ENCODE measurements at regions not wholly inside any gene's neighbourhood (a gene's known extent, or its start where the extent isn't known, plus 50 kb on each side); places are given as distances from the start of the nearest gene placed in this dataset.

GRCh38 chr12:131350943-131351318 is 360.0 kb upstream of the SFSWAP start:
- TF ChIP-seq POLR2A (IDR thresholded peaks at IDR 0.05; ENCODE audit: low read length) (no peak), GATA1 (IDR thresholded peaks at IDR 0.05; ENCODE audit: low read depth, low read length) (no peak)
